Muscle layer of duodenum (tissue), 2 donors: ENCODE measurements at regions not wholly inside any gene's neighbourhood (a gene's known extent, or its start where the extent isn't known, plus 50 kb on each side); places are given as distances from the start of the nearest gene placed in this dataset.

Experiments used
- H3K27ac ChIP-seq: one replicate; pipeline ENCODE4 v1.7.0; 2013; ENCODE audit warnings: mild to moderate bottlenecking, low read length
- H3K27me3 ChIP-seq: one replicate; pipeline ENCODE4 v1.7.0; 2013; ENCODE audit warnings: low read depth, mild to moderate bottlenecking, control low read depth, low read length
- H3K36me3 ChIP-seq, 2 donors: one replicate each; pipeline ENCODE4 v1.7.0; 2013; ENCODE audit warnings: low read length in 2 of 2, control low read depth in 1 of 2, mild to moderate bottlenecking in 1 of 2; ENCODE audit not compliant: insufficient read depth in 2 of 2, control insufficient read depth in 1 of 2
- H3K4me1 ChIP-seq, 2 donors: one replicate each; pipeline ENCODE4 v1.7.0; 2013; ENCODE audit warnings: low read length in 2 of 2, mild to moderate bottlenecking in 2 of 2, control low read depth in 1 of 2, moderate library complexity in 1 of 2; ENCODE audit not compliant: insufficient read depth in 2 of 2, control insufficient read depth in 1 of 2
- H3K4me3 ChIP-seq, 2 donors: one replicate each; pipeline ENCODE4 v1.7.0; 2013; ENCODE audit warnings: low read length in 2 of 2, low read depth in 1 of 2, mild to moderate bottlenecking in 1 of 2
- H3K9me3 ChIP-seq, 2 donors: one replicate each; pipeline ENCODE4 v1.7.0; 2013; ENCODE audit warnings: low read length in 2 of 2, control low read depth in 1 of 2, mild to moderate bottlenecking in 1 of 2; ENCODE audit not compliant: control insufficient read depth in 1 of 2
- donor health status: healthy.

- H3K4me1 ChIP-seq = no peaks in the 10 kb centered on the region
Observed at GRCh38 chr11:119545978-119546915, 123.3 kb upstream of the THY1 start.

GRCh38 chr11:119540370-119541125 lies 117.6 kb upstream of the THY1 start:
- no peaks in the 10 kb centered on the region for H3K27me3 ChIP-seq
- no peak overlapping the region for H3K4me3 ChIP-seq
- no peaks in the 10 kb centered on the region for H3K9me3 ChIP-seq
- no peaks in the 10 kb centered on the region for H3K4me1 ChIP-seq
- H3K27ac ChIP-seq = no peak overlapping the region
- no peaks in the 10 kb centered on the region for H3K36me3 ChIP-seq

More at GRCh38 chr11:119545978-119546915, 123.3 kb upstream of the THY1 start:
- Histone ChIP-seq H3K27ac (no peak overlapping the region), H3K36me3 (no peaks in the 10 kb centered on the region), H3K4me3 (no peak overlapping the region), H3K27me3 (no peaks in the 10 kb centered on the region), H3K9me3 (peaks cover 0 to 5% of the 10 kb centered on the region in 2 donors)

GRCh38 chr11:119539583-119539982 lies 116.6 kb upstream of the THY1 start:
- Histone ChIP-seq H3K27me3 (no peaks in the 10 kb centered on the region), H3K4me1 (no peaks in the 10 kb centered on the region), H3K36me3 (no peaks in the 10 kb centered on the region), H3K27ac (no peak overlapping the region), H3K9me3 (no peaks in the 10 kb centered on the region), H3K4me3 (no peak overlapping the region)

- H3K4me1 ChIP-seq = peaks cover 0 to 6% of the 10 kb centered on the region in 2 donors
- H3K27me3 ChIP-seq = no peaks in the 10 kb centered on the region
- no peaks in the 10 kb centered on the region for H3K9me3 ChIP-seq
- no peaks in the 10 kb centered on the region for H3K36me3 ChIP-seq
- H3K27ac ChIP-seq = no peak overlapping the region
- no peak overlapping the region for H3K4me3 ChIP-seq
Observed at GRCh38 chr11:119538753-119539152, 115.8 kb upstream of the THY1 start.

GRCh38 chr11:119537306-119538253 lies 114.6 kb upstream of the THY1 start:
- Histone ChIP-seq H3K4me1 (peaks cover 0 to 11% of the 10 kb centered on the region in 2 donors), H3K4me3 (no peak overlapping the region), H3K27me3 (no peaks in the 10 kb centered on the region), H3K9me3 (no peaks in the 10 kb centered on the region), H3K27ac (no peak overlapping the region), H3K36me3 (no peaks in the 10 kb centered on the region)

GRCh38 chr11:119536801-119537200 lies 113.8 kb upstream of the THY1 start:
- H3K27me3 ChIP-seq = no peaks in the 10 kb centered on the region
- H3K27ac ChIP-seq = no peak overlapping the region
- no peaks in the 10 kb centered on the region for H3K9me3 ChIP-seq

GRCh38 chr11:119533921-119534736 lies 111.2 kb upstream of the THY1 start:
- Histone ChIP-seq H3K4me1 (peaks cover 0 to 11% of the 10 kb centered on the region in 2 donors), H3K4me3 (no peak overlapping the region), H3K27me3 (no peaks in the 10 kb centered on the region), H3K27ac (no peak overlapping the region), H3K9me3 (no peaks in the 10 kb centered on the region), H3K36me3 (no peaks in the 10 kb centered on the region)

More at GRCh38 chr11:119536801-119537200, 113.8 kb upstream of the THY1 start:
- Histone ChIP-seq H3K4me3 (no peak overlapping the region), H3K4me1 (peaks cover 0 to 11% of the 10 kb centered on the region in 2 donors), H3K36me3 (no peaks in the 10 kb centered on the region)

- Histone ChIP-seq H3K27me3 (no peaks in the 10 kb centered on the region), H3K27ac (no peak overlapping the region), H3K4me1 (peaks cover 0 to 11% of the 10 kb centered on the region in 2 donors)
Observed at GRCh38 chr11:119533462-119533861, 110.5 kb upstream of the THY1 start.

GRCh38 chr11:119532551-119532950 lies 109.6 kb upstream of the THY1 start:
- H3K4me1 ChIP-seq = peaks cover 0 to 11% of the 10 kb centered on the region in 2 donors
- H3K9me3 ChIP-seq = no peaks in the 10 kb centered on the region
- H3K27me3 ChIP-seq = no peaks in the 10 kb centered on the region
- H3K36me3 ChIP-seq = no peaks in the 10 kb centered on the region
- no peak overlapping the region for H3K4me3 ChIP-seq
- no peak overlapping the region for H3K27ac ChIP-seq

More at GRCh38 chr11:119533462-119533861, 110.5 kb upstream of the THY1 start:
- H3K4me3 ChIP-seq = no peak overlapping the region
- H3K9me3 ChIP-seq = no peaks in the 10 kb centered on the region
- no peaks in the 10 kb centered on the region for H3K36me3 ChIP-seq

- no peak overlapping the region for H3K4me3 ChIP-seq
- no peak overlapping the region for H3K27ac ChIP-seq
- peaks cover 0 to 11% of the 10 kb centered on the region in 2 donors for H3K4me1 ChIP-seq
- H3K27me3 ChIP-seq = no peaks in the 10 kb centered on the region
- no peaks in the 10 kb centered on the region for H3K36me3 ChIP-seq
- no peaks in the 10 kb centered on the region for H3K9me3 ChIP-seq
Observed at GRCh38 chr11:119531623-119532022, 108.7 kb upstream of the THY1 start.
